NCI-H748 (cell line): ENCODE measurements at regions not wholly inside any gene's neighbourhood (a gene's known extent, or its start where the extent isn't known, plus 50 kb on each side); places are given as distances from the start of the nearest gene placed in this dataset.
"Not testable (repeated sequence)": the region's sequence is repeated elsewhere in the genome, so short reads cannot be mapped to it uniquely, and the experiment has no call there.

Experiments used
- DNase-seq: peaks from one replicate; lab custom pipeline; 2025; ENCODE audit not compliant: unreplicated experiment; lab: John Stamatoyannopoulos, UW

GRCh38 chr2:57229706-57230105 lies 816.9 kb upstream of the VRK2 start:
- not testable (repeated sequence) for DNase-seq

- not testable (repeated sequence) for DNase-seq
Observed at GRCh38 chr2:57232341-57232740, 814.3 kb upstream of the VRK2 start.

GRCh38 chr2:57251495-57251894 lies 795.1 kb upstream of the VRK2 start:
- DNase-seq: not testable (repeated sequence)

GRCh38 chr2:57276408-57276807 lies 770.2 kb upstream of the VRK2 start:
- not testable (repeated sequence) for DNase-seq

GRCh38 chr2:57278451-57278850 lies 768.2 kb upstream of the VRK2 start:
- DNase-seq: no peak

- no peak for DNase-seq
Observed at GRCh38 chr2:57291209-57291608, 755.4 kb upstream of the VRK2 start.

- no peak for DNase-seq
Observed at GRCh38 chr2:57296795-57297517, 749.6 kb upstream of the VRK2 start.

- DNase-seq: no peak
Observed at GRCh38 chr2:57313678-57314077, 732.9 kb upstream of the VRK2 start.

GRCh38 chr2:57314682-57315081 lies 731.9 kb upstream of the VRK2 start:
- DNase-seq: no peak

GRCh38 chr2:57330447-57330846 lies 716.2 kb upstream of the VRK2 start:
- DNase-seq: no peak

- DNase-seq: no peak
Observed at GRCh38 chr2:57333221-57333620, 713.4 kb upstream of the VRK2 start.

GRCh38 chr2:57343391-57344006 lies 703.1 kb upstream of the VRK2 start:
- no peak for DNase-seq

- no peak for DNase-seq
Observed at GRCh38 chr2:57368190-57368589, 678.4 kb upstream of the VRK2 start.

GRCh38 chr2:57370882-57371585 lies 675.6 kb upstream of the VRK2 start:
- DNase-seq: no peak

- DNase-seq: no peak
Observed at GRCh38 chr2:57372237-57372984, 674.2 kb upstream of the VRK2 start.

GRCh38 chr2:57373530-57373929 lies 673.1 kb upstream of the VRK2 start:
- no peak for DNase-seq

- peak; percentile 18 for DNase-seq
Observed at GRCh38 chr2:57376985-57377384, 669.6 kb upstream of the VRK2 start.

- DNase-seq: no peak
Observed at GRCh38 chr2:57386305-57386704, 660.3 kb upstream of the VRK2 start.

- DNase-seq: no peak
Observed at GRCh38 chr2:57396355-57397098, 650.1 kb upstream of the VRK2 start.

GRCh38 chr2:57397550-57398360 lies 648.9 kb upstream of the VRK2 start:
- DNase-seq: no peak
